Kidney tubule cell (primary cell): ENCODE measurements at regions not wholly inside any gene's neighbourhood (a gene's known extent, or its start where the extent isn't known, plus 50 kb on each side); places are given as distances from the start of the nearest gene placed in this dataset.
"Not testable (repeated sequence)": the region's sequence is repeated elsewhere in the genome, so short reads cannot be mapped to it uniquely, and the experiment has no call there.

Experiments used
- DNase-seq: peaks from one replicate; pipeline ENCODE4 v3.0.0-alpha.2; 2018; ENCODE audit warnings: low spot score

DNA sequence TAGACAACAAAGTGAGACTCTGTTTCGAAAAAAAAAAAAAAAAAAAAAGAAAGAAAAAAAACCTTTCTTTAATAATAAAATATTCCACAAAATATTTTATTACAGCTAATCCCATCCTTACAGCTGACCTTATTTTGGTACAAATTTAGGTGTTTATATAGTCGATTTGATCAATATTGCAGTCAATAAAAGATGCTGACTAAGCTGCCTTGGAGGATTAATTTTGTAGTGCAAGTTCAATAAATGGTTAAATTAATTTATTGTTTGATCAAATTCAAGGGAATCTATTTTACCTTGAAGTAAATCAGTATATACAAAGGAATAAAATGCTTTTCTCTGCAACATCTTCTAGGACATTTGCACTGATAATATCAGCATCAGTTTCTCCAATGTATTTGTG is 1764.3 kb downstream of the NCAM2 start:
- no peak for DNase-seq

DNA sequence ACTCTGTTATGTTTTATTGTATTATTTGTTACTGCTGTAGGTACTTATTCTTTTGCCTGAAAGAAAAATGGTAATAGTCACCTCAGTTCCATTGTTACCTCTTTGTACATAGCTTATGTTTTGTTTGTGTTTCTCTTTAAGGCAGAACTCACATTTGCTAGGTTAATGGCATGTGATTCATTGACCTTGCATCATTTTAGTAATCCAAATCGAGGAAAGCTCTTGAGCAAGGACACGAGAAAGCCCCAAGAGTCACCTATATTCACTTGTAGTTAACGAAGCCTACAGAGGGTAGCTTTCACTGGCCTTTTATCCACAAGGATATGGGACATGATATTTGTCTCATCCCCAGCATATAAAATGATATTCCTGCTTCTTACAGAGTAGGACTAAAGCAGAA is 1765.2 kb downstream of the NCAM2 start:
- DNase-seq: no peak

DNA sequence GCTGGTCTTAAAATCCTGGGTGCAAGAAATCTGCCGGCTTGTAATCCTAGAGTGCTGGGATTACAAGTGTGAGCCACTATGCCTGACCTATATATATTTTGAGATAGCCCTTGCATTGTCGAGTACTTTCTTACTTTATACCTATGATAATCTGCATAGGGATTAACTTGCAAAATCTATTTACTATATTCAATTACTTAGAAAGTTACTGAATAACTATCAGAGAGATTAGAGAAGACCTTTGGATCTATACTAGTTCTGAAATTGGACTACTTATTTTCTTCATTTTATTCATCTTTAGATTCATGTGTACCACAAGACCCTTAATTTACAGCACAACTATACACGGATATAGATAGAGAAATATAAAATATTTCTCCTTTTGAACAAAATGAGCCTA is 1766.0 kb downstream of the NCAM2 start:
- DNase-seq: no peak

DNA sequence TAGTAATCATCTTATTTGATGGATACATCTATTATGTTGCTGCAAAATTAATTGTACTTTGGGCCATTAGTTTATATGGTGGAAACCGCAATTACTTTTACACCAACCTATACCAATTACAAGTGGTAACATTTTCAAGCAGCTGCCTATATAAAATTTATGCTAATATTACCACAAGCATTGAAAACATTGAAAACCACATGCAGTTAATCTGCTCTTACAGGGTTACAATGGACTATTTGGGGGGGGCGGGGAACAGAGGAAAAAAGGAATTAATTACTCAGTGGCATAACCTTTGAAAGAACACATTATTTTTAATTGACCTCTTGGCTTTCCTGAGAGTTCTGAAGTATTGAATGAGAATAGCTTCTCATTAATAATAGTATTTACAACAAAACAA is 1793.2 kb downstream of the NCAM2 start:
- no peak for DNase-seq

DNA sequence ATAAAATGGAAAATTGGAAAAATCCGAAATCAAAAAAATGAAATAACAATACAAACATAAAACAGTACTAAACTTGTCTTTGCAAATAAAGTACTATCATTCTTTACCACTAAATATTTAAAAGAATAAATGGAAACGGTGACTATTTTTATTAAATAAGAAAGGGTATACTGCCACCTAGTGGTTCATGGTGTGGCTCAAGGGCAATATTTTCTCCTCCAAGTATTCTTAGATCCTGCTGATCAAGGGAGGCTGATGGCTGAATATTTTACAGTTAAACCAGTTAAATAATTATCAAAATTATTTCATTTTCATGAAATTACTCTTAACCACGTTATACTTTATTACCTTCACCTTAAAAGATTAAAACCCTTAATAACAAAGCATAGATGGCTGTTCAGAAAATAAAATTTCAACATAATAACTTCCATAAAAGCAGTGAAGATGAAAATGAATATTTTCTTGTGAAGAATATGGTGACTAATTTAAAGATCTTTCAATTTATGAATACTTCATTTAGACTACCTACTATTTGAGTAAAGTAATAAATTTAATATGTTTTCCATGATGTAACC is 1793.9 kb downstream of the NCAM2 start:
- peak; percentile 46 for DNase-seq

DNA sequence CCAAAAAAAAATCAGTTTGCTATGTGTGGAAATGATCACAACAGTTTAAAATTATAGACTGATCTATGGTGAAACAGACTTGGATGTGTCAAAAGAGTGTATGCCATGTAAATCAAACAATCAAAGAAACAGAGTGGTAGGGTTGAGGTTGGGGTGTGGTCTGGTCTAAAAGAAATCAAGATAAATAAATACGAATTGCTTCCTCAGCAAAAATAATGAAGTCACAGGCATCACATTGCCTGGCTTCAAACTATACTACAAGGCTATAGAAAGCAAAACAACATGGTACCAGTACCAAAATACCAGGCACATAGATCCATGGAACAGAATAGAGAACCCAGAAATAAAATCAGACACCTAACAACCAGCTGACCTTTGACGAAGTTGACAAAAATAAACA is 1796.9 kb downstream of the NCAM2 start:
- DNase-seq: no peak

DNA sequence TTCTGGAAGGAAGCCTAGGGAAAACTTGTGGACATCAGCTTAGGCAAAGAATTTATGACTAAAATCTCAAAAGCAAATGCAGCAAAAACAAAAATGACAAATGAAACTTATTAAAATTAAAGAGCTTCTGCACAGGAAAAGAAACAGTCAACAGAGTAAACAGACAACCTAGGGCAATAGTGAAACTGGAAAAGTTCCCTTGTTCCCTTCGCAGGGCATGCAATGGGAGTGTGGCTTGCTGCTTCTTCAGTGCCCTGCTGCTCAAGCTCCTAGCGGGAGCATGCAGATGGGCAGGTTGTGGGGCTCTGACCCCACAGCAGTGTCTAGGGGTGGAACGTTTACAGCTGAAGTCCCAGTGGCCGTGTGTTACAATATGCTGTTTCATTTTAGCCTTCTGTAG is 1797.4 kb downstream of the NCAM2 start:
- DNase-seq: no peak

DNA sequence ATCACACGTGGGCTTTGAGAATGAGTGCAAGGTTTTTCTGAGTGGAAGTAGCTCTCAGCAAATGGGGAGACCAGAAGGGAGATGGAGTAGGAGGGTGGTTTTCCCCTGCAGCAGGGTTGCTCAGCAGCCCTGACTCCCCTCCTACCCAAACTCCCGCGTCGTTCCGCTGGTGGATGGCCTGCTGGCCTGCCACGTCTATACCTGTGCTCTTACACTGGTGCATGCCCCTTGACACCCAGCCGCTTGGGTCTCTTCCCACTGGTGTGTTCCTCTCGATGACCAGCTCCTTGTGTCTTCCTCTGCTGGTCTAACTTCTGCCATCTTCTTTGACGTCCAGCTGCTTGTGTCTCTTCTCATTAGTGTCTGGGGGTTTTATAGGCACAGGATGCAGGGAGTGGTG is 1797.9 kb downstream of the NCAM2 start:
- no peak for DNase-seq

DNA sequence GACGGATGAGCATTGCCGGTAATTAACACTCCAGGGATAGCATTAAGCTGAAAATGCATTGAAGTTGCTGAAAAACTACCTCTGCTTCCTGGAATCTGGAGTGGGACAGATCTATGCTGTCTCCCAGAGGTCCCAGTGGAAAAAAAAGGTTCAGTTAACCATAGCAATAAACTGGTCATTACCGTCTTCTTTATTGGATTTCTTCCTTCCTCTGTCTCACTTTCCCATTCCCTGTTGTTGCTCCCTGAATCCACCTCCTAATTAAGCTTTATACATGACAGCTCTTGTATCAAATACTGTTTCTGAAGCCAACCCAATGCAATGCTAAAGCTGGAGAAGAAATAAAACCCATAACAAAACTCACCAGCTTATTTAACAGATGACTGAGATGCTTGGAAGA is 1805.9 kb downstream of the NCAM2 start:
- DNase-seq: no peak

DNA sequence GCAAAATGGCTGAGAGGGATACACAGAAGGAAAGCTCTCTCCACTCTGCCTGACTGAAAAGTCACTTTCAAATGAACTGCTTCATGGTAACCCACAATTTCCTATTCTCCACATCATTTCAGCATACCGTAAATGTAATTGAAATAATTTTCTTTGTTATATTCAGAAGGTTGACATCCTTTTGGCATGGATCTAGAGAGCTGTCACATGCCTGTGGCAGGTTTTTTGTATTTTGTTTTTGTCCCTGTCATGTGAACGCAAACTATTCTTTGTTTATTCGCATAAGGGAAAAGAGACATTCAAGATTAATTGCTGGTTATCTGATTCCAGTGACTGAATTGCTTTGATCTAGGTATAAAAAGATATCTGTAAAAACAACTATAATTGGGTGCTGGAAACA is 1808.1 kb downstream of the NCAM2 start:
- DNase-seq: no peak

DNA sequence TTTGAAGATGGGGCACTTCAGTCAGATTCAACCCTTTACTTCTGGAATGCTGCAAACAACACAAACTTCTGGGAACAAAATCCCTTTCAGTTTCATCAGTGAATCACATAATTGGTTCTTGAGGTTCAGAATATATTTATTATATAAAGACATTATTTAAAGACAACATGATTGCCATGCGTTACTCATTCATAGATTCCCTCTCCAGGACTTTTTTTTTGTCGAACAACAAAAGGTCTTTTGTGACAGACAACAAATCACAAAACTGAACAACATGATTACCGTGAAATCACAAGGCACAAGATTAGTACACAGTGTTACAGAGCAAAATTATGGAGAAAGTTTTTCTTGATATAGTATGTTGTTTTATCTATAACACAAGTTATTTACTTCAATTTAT is 1815.0 kb downstream of the NCAM2 start:
- no peak for DNase-seq

DNA sequence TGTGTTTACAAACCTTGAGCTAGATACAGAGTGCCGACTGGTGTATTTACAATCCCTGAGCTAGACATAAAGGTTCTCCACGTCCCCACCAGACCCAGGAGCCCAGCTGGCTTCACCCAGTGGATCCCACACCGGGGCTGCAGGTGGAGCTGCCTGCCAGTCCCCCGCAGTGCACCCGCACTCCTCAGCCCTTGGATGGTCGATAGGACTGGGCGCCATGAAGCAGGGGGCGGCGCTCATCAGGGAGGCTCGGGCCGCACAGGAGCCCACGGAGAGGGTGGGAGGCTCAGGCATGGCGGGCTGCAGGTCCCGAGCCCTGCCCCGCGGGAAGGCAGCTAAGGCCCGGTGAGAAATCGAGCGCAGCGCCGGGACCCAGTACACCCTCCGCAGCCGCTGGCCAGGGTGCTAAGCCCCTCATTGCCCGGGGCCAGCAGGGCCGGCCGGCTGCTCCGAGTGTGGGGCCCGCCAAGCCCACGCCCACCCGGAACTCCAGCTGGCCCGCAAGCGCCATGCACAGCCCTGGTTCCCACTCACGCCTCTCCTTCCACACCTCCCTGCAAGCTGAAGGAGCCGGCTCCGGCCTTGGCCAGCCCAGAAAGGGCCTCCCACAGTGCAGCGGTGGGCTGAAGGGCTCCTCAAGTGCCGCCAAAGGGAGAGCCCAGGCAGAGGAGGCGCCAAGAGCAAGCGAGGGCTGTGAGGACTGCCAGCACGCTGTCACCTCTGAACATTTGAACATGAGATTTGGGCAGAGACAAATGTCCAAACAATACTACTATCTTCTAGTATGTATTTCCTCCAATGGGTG is 1820.7 kb downstream of the NCAM2 start:
- DNase-seq: not testable (repeated sequence)

DNA sequence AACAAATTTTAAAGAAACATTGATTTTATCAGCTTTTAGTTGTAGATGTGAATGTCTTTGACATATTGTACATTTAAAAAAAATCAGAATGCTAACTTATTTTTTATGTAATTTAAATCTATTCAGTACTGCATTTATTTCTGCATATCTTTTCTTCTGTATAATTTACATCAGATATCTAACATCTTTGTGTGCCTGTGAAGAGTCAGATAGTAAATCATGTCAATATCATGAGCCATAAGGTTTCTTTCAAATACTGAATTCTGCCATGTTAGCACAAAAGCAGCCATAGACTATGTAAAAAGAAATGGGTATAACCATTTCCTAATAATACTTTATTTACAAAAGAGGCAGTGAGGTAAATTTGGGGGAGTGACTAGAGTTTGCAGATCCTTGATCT is 1829.2 kb downstream of the NCAM2 start:
- no peak for DNase-seq

DNA sequence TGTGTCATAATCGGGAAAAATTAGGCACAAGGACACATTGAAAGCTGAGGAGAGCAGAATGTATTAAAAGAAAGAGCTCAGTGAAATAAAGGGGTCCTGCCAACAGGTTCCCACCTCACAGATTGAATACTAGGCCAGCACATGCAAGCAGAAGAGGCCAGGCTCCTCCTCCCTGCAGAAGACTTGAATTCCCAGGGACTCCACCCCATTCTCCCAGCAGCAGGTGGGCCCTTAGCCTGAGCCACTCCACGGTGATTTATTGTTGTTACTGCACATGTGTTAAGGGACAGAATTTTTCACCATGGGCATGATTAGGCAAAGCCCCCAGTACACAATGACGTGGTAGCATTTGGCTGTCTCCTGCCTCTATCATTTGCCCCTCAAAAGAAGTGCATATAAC is 1844.7 kb downstream of the NCAM2 start:
- DNase-seq: no peak

DNA sequence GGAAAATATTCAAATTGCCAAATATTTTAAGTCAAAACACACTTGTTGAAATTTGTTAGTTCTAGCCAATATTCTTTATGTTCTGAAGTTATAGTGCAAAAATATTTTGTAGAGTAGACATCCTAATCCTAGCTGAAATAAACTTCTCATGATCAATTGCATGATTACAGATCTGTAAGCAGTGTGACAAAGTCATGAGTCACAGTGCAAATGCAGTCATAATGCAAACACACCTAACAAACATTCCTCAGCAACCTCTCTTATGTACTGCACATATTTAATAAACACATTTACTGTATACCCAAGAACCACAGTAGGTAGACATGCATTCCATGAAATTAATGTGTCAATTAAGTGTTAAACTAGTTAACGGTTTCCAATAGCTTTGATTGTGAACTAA is 1857.4 kb downstream of the NCAM2 start:
- peak; percentile 2 for DNase-seq

DNA sequence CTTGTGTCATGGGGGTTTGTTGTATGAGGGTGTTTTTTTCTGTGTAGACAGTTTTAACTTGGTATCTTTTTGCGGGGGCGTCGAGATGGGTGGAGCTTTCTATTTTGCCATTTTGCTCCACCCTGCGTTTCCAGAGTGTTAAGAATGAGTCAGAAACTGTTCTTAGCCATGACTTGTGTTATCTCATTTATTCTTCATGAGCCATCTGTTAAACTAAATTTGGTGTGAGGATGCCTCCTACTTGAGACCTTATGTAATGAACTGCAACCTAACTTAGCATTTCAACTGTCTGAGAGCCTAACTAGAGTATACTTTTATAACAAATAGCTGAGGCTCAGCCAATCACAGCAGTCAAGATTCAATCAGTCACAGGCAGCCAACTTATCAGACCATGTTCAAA is 1873.5 kb downstream of the NCAM2 start:
- DNase-seq: no peak

DNA sequence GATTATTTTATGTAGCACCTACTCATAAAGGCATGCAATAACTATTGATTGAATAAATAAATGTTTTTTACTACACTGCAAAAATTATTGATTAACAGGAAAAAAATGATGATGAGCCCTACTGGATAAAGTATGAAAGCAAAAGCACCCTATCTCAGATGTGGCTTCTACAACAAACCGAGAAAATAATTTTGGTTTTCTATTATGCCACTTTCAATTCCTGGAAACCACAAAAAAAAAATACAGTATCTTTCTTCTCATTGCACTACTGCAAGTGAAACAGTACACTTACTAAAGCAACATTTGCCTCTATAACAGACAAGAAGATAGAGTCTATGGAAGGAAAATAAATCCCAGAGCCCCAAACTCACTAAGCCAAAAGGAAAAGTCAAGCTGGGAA is 1882.4 kb downstream of the NCAM2 start:
- DNase-seq: no peak

DNA sequence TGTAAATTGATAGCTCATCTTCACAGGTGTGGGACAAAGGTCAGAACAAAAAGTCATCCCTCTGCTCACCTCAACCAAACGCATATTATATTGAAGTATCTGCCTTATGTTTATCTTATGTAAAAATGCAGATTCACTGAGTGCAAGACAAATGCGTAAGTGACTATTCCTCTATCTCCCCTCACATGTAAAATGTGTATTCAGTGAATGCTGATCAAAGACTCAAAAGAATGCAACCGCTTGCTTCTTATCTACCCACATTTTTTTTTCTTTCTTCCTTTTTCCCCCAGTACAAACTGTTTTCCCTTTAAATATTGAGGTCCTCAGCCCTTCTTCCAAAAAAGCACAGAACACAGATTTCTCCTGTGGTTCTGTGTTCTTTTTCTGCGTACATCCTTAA is 1882.9 kb downstream of the NCAM2 start:
- DNase-seq: no peak

DNA sequence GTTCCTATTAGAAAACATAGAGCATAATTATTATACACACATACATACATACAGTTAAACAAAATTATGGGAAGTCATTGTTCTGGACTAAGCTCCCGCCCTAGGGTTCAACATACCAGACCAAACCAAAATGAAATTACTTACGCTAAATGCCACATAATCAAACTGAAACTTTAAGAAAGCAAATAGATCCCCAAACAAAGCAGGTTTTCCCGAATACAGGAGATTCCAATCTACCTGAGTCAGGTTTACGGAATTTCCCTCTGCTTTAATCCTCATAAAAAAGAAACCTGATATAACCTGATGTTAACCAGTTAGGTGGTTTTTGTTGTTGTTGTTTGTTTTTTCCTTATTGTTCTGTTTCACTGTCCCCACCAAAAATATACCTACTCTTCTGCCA is 1886.9 kb downstream of the NCAM2 start:
- peak; percentile 35 for DNase-seq

DNA sequence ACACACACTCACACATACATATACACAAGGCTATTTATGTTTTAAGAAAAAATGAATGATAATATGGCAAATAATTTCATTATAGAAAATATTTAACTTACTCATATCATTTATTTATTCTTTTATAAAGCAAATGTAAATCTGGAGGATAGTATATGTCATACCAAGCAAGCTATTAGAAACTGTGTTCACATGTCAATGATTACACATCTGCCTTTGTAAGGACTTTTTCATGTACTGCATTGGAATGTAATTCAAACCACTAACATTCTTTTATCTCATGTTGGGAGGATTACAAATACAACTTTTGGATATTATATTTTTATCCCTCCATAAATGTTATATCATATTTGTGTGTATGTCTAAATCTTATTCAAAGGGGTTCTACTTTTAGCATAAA is 1887.4 kb downstream of the NCAM2 start:
- peak; percentile 2 for DNase-seq

DNA sequence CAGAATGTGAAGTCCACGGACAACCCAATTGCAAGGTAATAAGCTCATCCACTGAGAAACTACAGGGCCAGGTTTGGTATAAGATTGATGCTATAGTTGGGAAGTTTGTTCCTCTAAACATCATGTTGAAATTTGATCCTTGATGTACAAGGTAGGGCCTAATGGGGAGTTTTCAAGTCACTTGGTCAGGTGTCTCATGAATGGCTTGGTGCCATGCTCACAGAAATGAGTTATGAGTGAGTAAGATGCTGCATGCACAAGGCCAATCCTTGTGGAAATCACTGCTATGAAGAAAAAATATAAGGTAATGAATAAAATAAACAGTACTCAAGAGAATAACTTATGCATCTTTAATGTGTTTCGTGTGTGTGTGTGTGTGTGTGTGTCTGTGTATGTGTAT is 1891.2 kb downstream of the NCAM2 start:
- DNase-seq: no peak

DNA sequence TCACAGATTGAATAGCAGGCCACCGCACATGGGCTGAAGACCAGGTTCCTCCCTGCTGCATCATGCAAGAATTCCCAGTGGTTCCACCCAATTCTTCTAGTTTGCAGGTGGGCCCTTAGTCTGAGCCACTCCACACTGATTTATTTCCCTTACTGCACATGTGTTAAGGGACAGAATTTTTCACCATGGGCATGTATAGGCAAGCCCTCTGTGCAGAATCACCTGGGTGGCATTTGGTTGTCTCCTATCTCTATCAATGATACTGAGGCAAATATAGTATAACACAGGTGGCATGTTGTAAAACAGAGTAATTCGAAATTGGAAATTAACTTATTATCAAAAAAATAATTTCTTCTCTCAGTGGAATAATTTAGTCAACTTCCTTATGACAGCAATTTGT is 1892.4 kb downstream of the NCAM2 start:
- no peak for DNase-seq

DNA sequence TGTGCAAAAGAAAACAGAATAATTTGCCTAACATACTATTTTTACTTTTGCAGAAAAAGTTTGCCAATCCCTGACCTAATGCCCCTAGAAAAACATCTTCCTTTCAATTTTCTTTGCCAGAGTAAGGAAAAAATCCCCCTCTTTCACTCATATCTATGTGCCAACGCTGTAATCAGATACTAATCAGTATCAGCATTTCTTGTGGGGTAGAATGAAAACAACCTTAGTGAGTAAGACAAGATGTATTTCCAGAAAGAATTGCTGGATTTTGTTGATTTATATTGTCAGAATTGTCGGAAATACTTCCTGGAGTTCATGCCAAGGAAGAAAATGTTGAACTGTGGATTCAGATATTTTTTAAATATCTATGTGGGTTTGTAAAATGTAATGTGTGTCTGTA is 1893.8 kb downstream of the NCAM2 start:
- DNase-seq: no peak

DNA sequence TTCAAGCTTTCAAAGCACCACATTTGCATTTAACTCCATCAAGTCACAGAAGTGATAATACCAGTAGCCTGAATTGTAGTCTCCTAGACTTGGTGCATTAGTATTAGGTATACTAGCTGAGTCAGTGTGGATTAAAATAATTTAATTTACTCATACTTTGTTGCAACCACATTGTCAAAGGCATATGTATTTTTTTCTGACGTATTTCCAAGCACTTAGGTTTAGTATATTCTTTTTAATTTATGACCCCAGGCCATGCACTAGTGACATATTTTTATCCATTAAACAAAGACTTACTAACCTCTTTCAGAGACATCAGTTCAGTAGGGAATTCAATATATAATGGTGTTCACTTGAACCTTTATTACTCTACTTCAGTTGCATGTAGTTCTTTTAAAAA is 1894.5 kb downstream of the NCAM2 start:
- DNase-seq: no peak
